GM23338 (cell line): ENCODE measurements at regions not wholly inside any gene's neighbourhood (a gene's known extent, or its start where the extent isn't known, plus 50 kb on each side); places are given as distances from the start of the nearest gene placed in this dataset.
"Not testable (repeated sequence)": the region's sequence is repeated elsewhere in the genome, so short reads cannot be mapped to it uniquely, and the experiment has no call there.

Source experiments
- ATAC-seq: fragments of 200-7000 bp; cut with Tn5 transposase; 3 replicates; pipeline ENCODE4 v1.9.1; 2020
- DNase-seq: peaks from one replicate; pipeline ENCODE4 v3.0.0-alpha.2; 2015; ENCODE audit warnings: low spot score
- H2AFZ ChIP-seq: fragments of 200-600 bp; sonication (generic); 2 replicates; pipeline ENCODE4 v1.8.0; 2016; ENCODE audit warnings: antibody characterized with exemption, mild to moderate bottlenecking, moderate library complexity
- H3F3A ChIP-seq: fragments of 200-600 bp; sonication (generic); replicated peaks from 2 replicates; pipeline ENCODE4 v1.8.0; 2017; ENCODE audit warnings: antibody characterized with exemption, mixed run types, low read depth
- H3K27ac ChIP-seq: fragments of 200-600 bp; sonication (generic); 2 replicates; pipeline ENCODE4 v1.6.1; 2016; ENCODE audit warnings: low read depth
- H3K27me3 ChIP-seq: fragments of 200-600 bp; sonication (generic); 2 replicates; pipeline ENCODE4 v1.8.0; 2016; ENCODE audit warnings: mild to moderate bottlenecking, mixed run types, moderate library complexity; ENCODE audit not compliant: insufficient read depth
- H3K36me3 ChIP-seq: fragments of 200-600 bp; sonication (generic); 2 replicates; pipeline ENCODE4 v1.8.0; 2016; ENCODE audit warnings: mild to moderate bottlenecking; ENCODE audit not compliant: insufficient read depth
- H3K4me1 ChIP-seq: fragments of 200-600 bp; sonication (generic); 2 replicates; pipeline ENCODE4 v1.8.0; 2016; ENCODE audit warnings: mild to moderate bottlenecking, moderate library complexity; ENCODE audit not compliant: insufficient read depth
- H3K4me2 ChIP-seq: fragments of 200-600 bp; sonication (generic); 2 replicates; pipeline ENCODE4 v1.7.1; 2017; ENCODE audit warnings: mixed run types
- H3K4me3 ChIP-seq: fragments of 200-600 bp; sonication (generic); 2 replicates; pipeline ENCODE4 v1.6.1; 2016; ENCODE audit warnings: mixed run types
- H3K79me2 ChIP-seq: fragments of 200-600 bp; sonication (generic); replicated peaks from 2 replicates; pipeline ENCODE4 v1.8.0; 2017; ENCODE audit warnings: mild to moderate bottlenecking; ENCODE audit not compliant: insufficient read depth
- H3K9me2 ChIP-seq: fragments of 200-600 bp; sonication (generic); 2 replicates; pipeline ENCODE4 v1.8.0; 2017; ENCODE audit not compliant: insufficient read depth
- H4K20me1 ChIP-seq: fragments of 200-600 bp; sonication (generic); replicated peaks from 2 replicates; pipeline ENCODE4 v1.8.0; 2017; ENCODE audit warnings: mild to moderate bottlenecking; ENCODE audit not compliant: insufficient read depth
- H3K27ac Mint-ChIP-seq: 2 replicates; pipeline ENCODE4 v1.8.0; 2020; ENCODE audit warnings: inconsistent platforms, mild to moderate bottlenecking, moderate library complexity, mixed read lengths
- H3K27me3 Mint-ChIP-seq: 3 replicates; pipeline ENCODE4 v1.8.0; 2022; ENCODE audit warnings: low read depth, mild to moderate bottlenecking, moderate library complexity, mixed read lengths, inconsistent platforms; ENCODE audit not compliant: insufficient read depth, poor library complexity
- H3K36me3 Mint-ChIP-seq: 3 replicates; pipeline ENCODE4 v1.8.0; 2021; ENCODE audit warnings: low read depth, mild to moderate bottlenecking, inconsistent platforms, moderate library complexity, mixed read lengths
- H3K4me1 Mint-ChIP-seq: 3 replicates; pipeline ENCODE4 v1.8.0; 2020; ENCODE audit warnings: mild to moderate bottlenecking, inconsistent platforms, mixed read lengths
- H3K4me3 Mint-ChIP-seq: 3 replicates; pipeline ENCODE4 v1.8.0; 2021; ENCODE audit warnings: moderate library complexity, mild to moderate bottlenecking, inconsistent platforms, mixed read lengths
- H3K9me3 Mint-ChIP-seq: 3 replicates; pipeline ENCODE4 v1.8.0; 2020; ENCODE audit warnings: moderate library complexity, mild to moderate bottlenecking, inconsistent platforms, mixed read lengths
- CREB1 ChIP-seq: fragments of 250-450 bp; sonication (Bioruptor Pico); IDR thresholded peaks from 2 replicates; pipeline ENCODE4 v1.5.0; 2020; ENCODE audit warnings: low read depth, mild to moderate bottlenecking, moderate library complexity
- ETS1 ChIP-seq: IDR thresholded peaks from 2 replicates; pipeline ENCODE4 v1.6.1; 2016; ENCODE audit warnings: antibody characterized with exemption
- NANOG ChIP-seq: IDR thresholded peaks from 2 replicates; pipeline ENCODE4 v1.6.1; 2016; ENCODE audit warnings: antibody characterized with exemption, borderline replicate concordance
- REST ChIP-seq: IDR thresholded peaks from one replicate; pipeline ENCODE4 v1.6.1; 2018; ENCODE audit warnings: antibody characterized with exemption; ENCODE audit not compliant: unreplicated experiment
- STAT1 ChIP-seq: IDR thresholded peaks from one replicate; pipeline ENCODE4 v1.6.1; 2016; ENCODE audit warnings: antibody characterized with exemption; ENCODE audit not compliant: unreplicated experiment
- ZNF462 ChIP-seq: fragments of 250-450 bp; sonication (Bioruptor Pico); IDR thresholded peaks from 2 replicates; pipeline ENCODE4 v1.5.0; 2020; ENCODE audit warnings: mild to moderate bottlenecking, moderate library complexity

- Histone ChIP-seq H4K20me1 (no peaks in the 10 kb centered on the region), H3K36me3 (no peaks in the 10 kb centered on the region), H3K4me1 (no peaks in the 10 kb centered on the region), H3K4me3 (no peak overlapping the region), H3K79me2 (no peaks in the 10 kb centered on the region), H3F3A (no peaks in the 10 kb centered on the region), H3K27me3 (no peaks in the 10 kb centered on the region), H3K9me2 (0 out of 2 replicates have a peak, but pooled peaks cover 7% of the 10 kb centered on the region), H3K27ac (no peak overlapping the region), H3K4me2 (no peak overlapping the region), H2AFZ (no peak overlapping the region)
- no peak for ATAC-seq
- Mint-ChIP-seq H3K4me1 (no peaks in the 10 kb centered on the region), H3K36me3 (peaks cover 20% of the 10 kb centered on the region; the same call in 2 of the 3 replicates), H3K9me3 (peaks cover 49% of the 10 kb centered on the region), H3K27me3 (peaks cover 4% of the 10 kb centered on the region), H3K27ac (no peak overlapping the region), H3K4me3 (no peak overlapping the region)
- TF ChIP-seq NANOG (no peak), REST (no peak), STAT1 (no peak), CREB1 (CRISPR knock-in tag) (no peak)
- DNase-seq: no peak
Observed at GRCh38 chr18:4691836-4692235, 236.7 kb upstream of the DLGAP1 start.

- not testable (repeated sequence) for H3K36me3 ChIP-seq, H3K9me3 Mint-ChIP-seq, H3K4me2 ChIP-seq, H3F3A ChIP-seq, H3K27me3 ChIP-seq, H3K27ac Mint-ChIP-seq, H3K79me2 ChIP-seq, H3K27me3 Mint-ChIP-seq, H3K4me1 Mint-ChIP-seq, H3K36me3 Mint-ChIP-seq, H2AFZ ChIP-seq, H3K4me3 Mint-ChIP-seq, H3K27ac ChIP-seq, H4K20me1 ChIP-seq, H3K4me3 ChIP-seq, ATAC-seq, H3K4me1 ChIP-seq, DNase-seq
- H3K9me2 ChIP-seq: peaks cover 11% of the 10 kb centered on the region; the same call in 1 of the 2 replicates
Observed at GRCh38 chr18:4678685-4679084, 223.6 kb upstream of the DLGAP1 start.

GRCh38 chr18:4677006-4677405 lies 221.9 kb upstream of the DLGAP1 start:
- no peaks in the 10 kb centered on the region for H4K20me1 ChIP-seq
- H3K4me2 ChIP-seq: no peak overlapping the region
- H3K27me3 ChIP-seq: no peaks in the 10 kb centered on the region
- Mint-ChIP-seq H3K4me3 (no peak overlapping the region), H3K4me1 (peaks cover 5% of the 10 kb centered on the region; the same call in 2 of the 3 replicates), H3K27ac (no peak overlapping the region), H3K36me3 (no peaks in the 10 kb centered on the region), H3K27me3 (no peaks in the 10 kb centered on the region), H3K9me3 (peaks cover 3% of the 10 kb centered on the region; the same call in 2 of the 3 replicates)
- no peaks in the 10 kb centered on the region for H3K79me2 ChIP-seq
- H3K4me1 ChIP-seq: peaks cover 6% of the 10 kb centered on the region; the same call in 1 of the 2 replicates
- H3K27ac ChIP-seq: no peak overlapping the region
- H2AFZ ChIP-seq: no peak overlapping the region
- no peaks in the 10 kb centered on the region for H3F3A ChIP-seq
- H3K36me3 ChIP-seq: no peaks in the 10 kb centered on the region
- H3K4me3 ChIP-seq: no peak overlapping the region
- H3K9me2 ChIP-seq: peaks cover 7% of the 10 kb centered on the region; the same call in 1 of the 2 replicates
- ATAC-seq (no peak), DNase-seq (no peak)
- TF ChIP-seq NANOG: no peak
- no peak for TF ChIP-seq ETS1
- TF ChIP-seq ZNF462 (CRISPR knock-in tag): no peak
